BJ (cell line): ENCODE measurements at regions not wholly inside any gene's neighbourhood (a gene's known extent, or its start where the extent isn't known, plus 50 kb on each side); places are given as distances from the start of the nearest gene placed in this dataset.

Source experiments
- CTCF ChIA-PET: fragments of 350-600 bp; formaldehyde crosslinking; extraction: SDS; loops from one replicate; lab custom pipeline; 2021; ENCODE audit warnings: antibody characterized with exemption, inconsistent platforms; lab: Yijun Ruan, JAX
- POLR2A ChIA-PET: fragments of 300-600 bp; sonication (Branson Sonifier 250); formaldehyde crosslinking; extraction: SDS; loops from one replicate; lab custom pipeline; 2021; ENCODE audit warnings: antibody characterized with exemption; lab: Charles Lee
- DNase-seq: peaks from one replicate; pipeline ENCODE4 v3.0.0-alpha.2; 2011; ENCODE audit warnings: low read depth
- H3K27me3 ChIP-seq: 2 replicates; pipeline ENCODE4 v1.6.0; 2011; ENCODE audit warnings: low read length; ENCODE audit not compliant: control insufficient read depth, insufficient read depth
- H3K36me3 ChIP-seq: 2 replicates; pipeline ENCODE4 v1.5.1; 2011; ENCODE audit warnings: low read length; ENCODE audit not compliant: control insufficient read depth, insufficient read depth
- H3K4me3 ChIP-seq: 2 replicates; pipeline ENCODE4 v1.5.1; 2011; ENCODE audit warnings: low read depth, mild to moderate bottlenecking, control low read depth, low read length
- TF ChIP-seq, protein P1 (sequence below): IDR thresholded peaks from 2 replicates; pipeline ENCODE4 v1.5.1; 2011; ENCODE audit warnings: low read depth, mild to moderate bottlenecking, control low read depth, inconsistent platforms, low read length, moderate library complexity; ENCODE audit not compliant: insufficient read depth

DNA sequence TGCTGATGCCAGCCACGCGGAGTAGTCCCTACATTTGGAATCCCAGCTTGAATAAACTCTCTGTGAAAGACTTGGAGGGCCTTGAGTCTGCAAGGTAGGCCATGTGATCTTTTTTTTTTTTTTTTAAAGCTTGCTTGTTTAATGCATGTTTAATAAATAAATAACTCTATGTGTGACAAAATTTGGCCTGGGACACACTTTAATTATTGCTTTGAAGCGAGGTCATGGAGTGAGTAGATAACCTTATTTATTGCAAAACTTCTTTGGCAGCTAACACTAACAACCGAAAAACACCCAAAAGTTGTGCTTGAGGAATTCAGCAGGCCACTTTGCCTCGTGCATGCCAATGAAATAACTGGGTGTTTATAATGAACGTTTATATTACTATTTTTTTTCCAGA, 382.2 kb downstream of the FLRT2 start:
- H3K4me3 ChIP-seq = no peak overlapping the region
- POLR2A ChIA-PET = no interaction called here
- no peaks in the 10 kb centered on the region for H3K27me3 ChIP-seq
- no peaks in the 10 kb centered on the region for H3K36me3 ChIP-seq
- CTCF ChIA-PET = no interaction called here
- TF ChIP-seq, protein P1, sequence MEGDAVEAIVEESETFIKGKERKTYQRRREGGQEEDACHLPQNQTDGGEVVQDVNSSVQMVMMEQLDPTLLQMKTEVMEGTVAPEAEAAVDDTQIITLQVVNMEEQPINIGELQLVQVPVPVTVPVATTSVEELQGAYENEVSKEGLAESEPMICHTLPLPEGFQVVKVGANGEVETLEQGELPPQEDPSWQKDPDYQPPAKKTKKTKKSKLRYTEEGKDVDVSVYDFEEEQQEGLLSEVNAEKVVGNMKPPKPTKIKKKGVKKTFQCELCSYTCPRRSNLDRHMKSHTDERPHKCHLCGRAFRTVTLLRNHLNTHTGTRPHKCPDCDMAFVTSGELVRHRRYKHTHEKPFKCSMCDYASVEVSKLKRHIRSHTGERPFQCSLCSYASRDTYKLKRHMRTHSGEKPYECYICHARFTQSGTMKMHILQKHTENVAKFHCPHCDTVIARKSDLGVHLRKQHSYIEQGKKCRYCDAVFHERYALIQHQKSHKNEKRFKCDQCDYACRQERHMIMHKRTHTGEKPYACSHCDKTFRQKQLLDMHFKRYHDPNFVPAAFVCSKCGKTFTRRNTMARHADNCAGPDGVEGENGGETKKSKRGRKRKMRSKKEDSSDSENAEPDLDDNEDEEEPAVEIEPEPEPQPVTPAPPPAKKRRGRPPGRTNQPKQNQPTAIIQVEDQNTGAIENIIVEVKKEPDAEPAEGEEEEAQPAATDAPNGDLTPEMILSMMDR = no peak
- no peak for DNase-seq

GRCh38 chr14:85911044-85911443, 381.1 kb downstream of the FLRT2 start:
- H3K4me3 ChIP-seq = no peak overlapping the region
- no peaks in the 10 kb centered on the region for H3K36me3 ChIP-seq
- DNase-seq = no peak
- TF ChIP-seq, protein P1 = no peak
- no peaks in the 10 kb centered on the region for H3K27me3 ChIP-seq
- CTCF ChIA-PET = no interaction called here
- POLR2A ChIA-PET = no interaction called here

DNA sequence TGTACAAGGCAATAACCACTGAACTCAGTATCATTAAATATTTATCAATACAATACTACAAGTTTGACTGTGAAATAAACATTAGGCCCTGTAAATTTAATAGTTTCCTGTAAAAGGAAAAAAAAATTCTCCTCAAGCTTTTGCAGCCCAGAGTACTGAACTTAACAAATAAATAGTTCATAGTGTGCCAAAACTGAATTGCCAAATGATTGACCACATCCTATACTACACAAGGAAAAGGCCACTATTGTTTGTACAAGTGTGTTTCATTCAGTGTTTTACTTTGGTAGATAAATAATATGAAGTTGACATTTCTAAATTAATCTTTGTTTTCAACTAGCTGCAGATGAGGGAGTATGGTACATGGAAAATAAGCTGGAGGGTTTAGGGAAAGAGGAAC, 379.6 kb downstream of the FLRT2 start:
- CTCF ChIA-PET = no interaction called here
- POLR2A ChIA-PET = no interaction called here
- DNase-seq = no peak
- no peak overlapping the region for H3K4me3 ChIP-seq
- TF ChIP-seq, protein P1 = no peak
- H3K36me3 ChIP-seq = no peaks in the 10 kb centered on the region
- no peaks in the 10 kb centered on the region for H3K27me3 ChIP-seq

DNA sequence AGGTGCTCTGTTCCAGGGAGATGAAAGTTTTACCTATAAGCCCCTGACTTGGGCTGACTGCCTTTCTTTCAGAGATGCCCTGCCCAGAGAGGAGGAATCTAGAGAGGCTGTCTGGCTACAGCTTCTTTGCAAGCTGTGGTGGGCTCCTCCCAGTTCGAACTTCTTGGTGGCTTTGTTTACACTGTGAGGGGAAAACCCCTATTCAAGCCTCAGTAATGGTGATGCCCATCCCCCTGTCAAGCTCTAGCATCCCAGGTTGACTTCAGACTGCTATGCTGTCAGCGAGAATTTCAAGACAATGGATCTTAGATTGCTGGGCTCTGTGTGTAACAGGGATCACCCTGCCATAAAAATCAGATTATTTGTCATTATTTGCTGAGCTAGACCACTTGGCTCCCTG, 377.6 kb downstream of the FLRT2 start:
- Histone ChIP-seq H3K27me3 (no peaks in the 10 kb centered on the region), H3K36me3 (no peaks in the 10 kb centered on the region), H3K4me3 (no peak overlapping the region)
- no peak for DNase-seq
- TF ChIP-seq, protein P1 = no peak
- ChIA-PET POLR2A (no interaction called here), CTCF (interaction anchor here (0.7 kb wide), 1 partner anchor 199 kb away, joined by 3 read pairs; no protein-coding TSS in a partner anchor)

DNA sequence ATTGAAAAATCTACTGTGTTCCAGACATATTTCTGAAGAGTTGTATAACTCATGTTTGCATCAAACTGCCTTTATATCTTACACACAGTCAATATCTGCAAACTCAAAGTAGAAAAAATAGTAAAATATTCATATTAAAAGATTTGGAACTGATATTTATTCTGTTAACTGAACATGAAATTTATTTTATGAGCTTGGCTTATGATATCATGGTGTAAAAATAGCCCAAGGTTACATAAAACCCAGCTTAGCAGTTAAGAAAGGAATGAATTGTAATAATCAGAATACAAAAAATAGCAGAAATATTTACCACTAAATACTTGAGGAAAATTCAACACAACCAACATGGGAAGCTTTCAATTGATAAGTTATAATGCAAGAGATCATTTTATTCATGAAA, 367.9 kb downstream of the FLRT2 start:
- POLR2A ChIA-PET = no interaction called here
- CTCF ChIA-PET = no interaction called here
- TF ChIP-seq, protein P1 = no peak

More for the DNA sequence above, 367.9 kb downstream of the FLRT2 start:
- DNase-seq = no peak
- Histone ChIP-seq H3K36me3 (no peaks in the 10 kb centered on the region), H3K27me3 (no peaks in the 10 kb centered on the region), H3K4me3 (no peak overlapping the region)
